Mucosa of descending colon (tissue), 3 donors: ENCODE measurements at regions not wholly inside any gene's neighbourhood (a gene's known extent, or its start where the extent isn't known, plus 50 kb on each side); places are given as distances from the start of the nearest gene placed in this dataset.

Source experiments
- ATAC-seq: fragments of 200-7000 bp; cut with Tn5 transposase; one replicate; pipeline ENCODE4 v1.9.1; 2020; ENCODE audit warnings: mild to moderate bottlenecking, moderate library complexity
- DNase-seq, 3 donors: peaks; one replicate each; pipeline ENCODE4 v3.0.0-alpha.2; 2020
- H3K36me3 ChIP-seq: fragments of 200-600 bp; one replicate; pipeline ENCODE4 v1.8.0; 2021; ENCODE audit warnings: low read depth, mild to moderate bottlenecking
- H3K4me1 ChIP-seq: fragments of 200-600 bp; one replicate; pipeline ENCODE4 v1.8.0; 2021; ENCODE audit warnings: low read depth, mild to moderate bottlenecking
- H3K4me3 ChIP-seq: fragments of 200-600 bp; one replicate; pipeline ENCODE4 v1.8.0; 2021; ENCODE audit warnings: mild to moderate bottlenecking
- H3K9me3 ChIP-seq: fragments of 200-600 bp; one replicate; pipeline ENCODE4 v1.8.0; 2021; ENCODE audit warnings: mild to moderate bottlenecking
- CTCF ChIP-seq: fragments of 200-600 bp; IDR thresholded peaks from one replicate; pipeline ENCODE4 v1.8.0; 2022; ENCODE audit warnings: antibody characterized with exemption, mild to moderate bottlenecking
- intact Hi-C, 2 donors: fragments of 100-400 bp; cut with DNase I in 1 of 2; cut with micrococcal nuclease in 1 of 2; formaldehyde crosslinking; loops; one replicate each; pipeline versions ENCODE4 v1.11.0 to v1.11.1; 2022; cut with DNase I, micrococcal nuclease
- donor health status: DM: no; HTN: no; CAD: no; lungs with moderate emphysema.
- donor health status: DM: no; HTN: no; CAD: no.
- donor health status: DM: no; HTN: yes; CAD: no.

DNA sequence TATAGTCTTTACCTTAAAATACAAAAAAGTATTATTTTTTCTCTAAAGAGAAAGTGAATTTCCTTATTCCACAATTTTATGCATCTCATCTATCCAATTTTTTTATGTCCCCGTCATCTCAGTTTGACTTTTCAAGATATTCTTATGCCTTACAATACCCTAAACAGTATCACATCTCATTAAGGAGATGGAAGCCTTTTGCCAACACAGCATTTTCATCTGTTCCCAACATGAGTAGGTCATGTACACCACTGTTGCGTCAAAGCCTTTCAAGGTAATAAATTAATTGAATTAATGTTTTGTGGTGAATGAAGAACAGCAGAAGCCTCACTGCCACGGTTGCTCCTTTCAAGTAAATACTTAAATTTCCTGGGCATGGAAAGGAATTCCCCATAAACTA is 299.4 kb downstream of the EPHA4 start:
- no peak for TF ChIP-seq CTCF
- no peak for ATAC-seq
- Histone ChIP-seq H3K4me3 (no peak overlapping the region), H3K36me3 (no peaks in the 10 kb centered on the region), H3K9me3 (no peaks in the 10 kb centered on the region), H3K4me1 (no peaks in the 10 kb centered on the region)
- no peak for DNase-seq
- intact Hi-C loops = no loop called here

GRCh38 chr2:221276033-221276432 is 296.1 kb downstream of the EPHA4 start:
- TF ChIP-seq CTCF = no peak
- H3K36me3 ChIP-seq = no peaks in the 10 kb centered on the region
- H3K4me3 ChIP-seq = no peak overlapping the region
- ATAC-seq (no peak), DNase-seq (no peak)
- no peaks in the 10 kb centered on the region for H3K4me1 ChIP-seq
- intact Hi-C loops = no loop called here
- H3K9me3 ChIP-seq = no peaks in the 10 kb centered on the region

- TF ChIP-seq CTCF = no peak
- ATAC-seq (no peak), DNase-seq (no peak)
- Histone ChIP-seq H3K36me3 (no peaks in the 10 kb centered on the region), H3K4me1 (no peaks in the 10 kb centered on the region), H3K4me3 (no peak overlapping the region), H3K9me3 (no peaks in the 10 kb centered on the region)
- intact Hi-C loops = no loop called here
These were observed 295.5 kb downstream of the EPHA4 start for GRCh38 chr2:221276601-221277000.

GRCh38 chr2:221282386-221282785 is 289.7 kb downstream of the EPHA4 start:
- no peak overlapping the region for H3K4me3 ChIP-seq
- DNase-seq = no peak
- no peak for TF ChIP-seq CTCF
- no peaks in the 10 kb centered on the region for H3K36me3 ChIP-seq
- H3K9me3 ChIP-seq = no peaks in the 10 kb centered on the region
- no peak for ATAC-seq
- intact Hi-C loops = no loop called here
- no peaks in the 10 kb centered on the region for H3K4me1 ChIP-seq

- intact Hi-C loops = no loop called here
- no peak for ATAC-seq
- no peak overlapping the region for H3K4me3 ChIP-seq
These were observed 288.1 kb downstream of the EPHA4 start for GRCh38 chr2:221283896-221284545.

More at GRCh38 chr2:221283896-221284545, 288.1 kb downstream of the EPHA4 start:
- DNase-seq = no peak
- no peaks in the 10 kb centered on the region for H3K9me3 ChIP-seq
- TF ChIP-seq CTCF = no peak
- no peaks in the 10 kb centered on the region for H3K4me1 ChIP-seq
- H3K36me3 ChIP-seq = no peaks in the 10 kb centered on the region
